PFSK-1 (cell line): ENCODE measurements at regions not wholly inside any gene's neighbourhood (a gene's known extent, or its start where the extent isn't known, plus 50 kb on each side); places are given as distances from the start of the nearest gene placed in this dataset.

Experiments
- SIN3A ChIP-seq: IDR thresholded peaks from 2 replicates; pipeline ENCODE4 v1.6.1; 2012; ENCODE audit warnings: mild to moderate bottlenecking, low read length, moderate library complexity, borderline replicate concordance; ENCODE audit not compliant: insufficient read depth
- TF ChIP-seq, protein P1 (sequence below), 2 experiments: IDR thresholded peaks; 2 replicates each; pipeline versions ENCODE4 v1.6.1 to v1.8.0; 2011 to 2012; ENCODE audit warnings: low read depth in 2 of 2, low read length in 2 of 2, control low read depth in 1 of 2, inconsistent platforms in 1 of 2, mild to moderate bottlenecking in 1 of 2, moderate library complexity in 1 of 2; ENCODE audit not compliant: insufficient read depth in 1 of 2

DNA sequence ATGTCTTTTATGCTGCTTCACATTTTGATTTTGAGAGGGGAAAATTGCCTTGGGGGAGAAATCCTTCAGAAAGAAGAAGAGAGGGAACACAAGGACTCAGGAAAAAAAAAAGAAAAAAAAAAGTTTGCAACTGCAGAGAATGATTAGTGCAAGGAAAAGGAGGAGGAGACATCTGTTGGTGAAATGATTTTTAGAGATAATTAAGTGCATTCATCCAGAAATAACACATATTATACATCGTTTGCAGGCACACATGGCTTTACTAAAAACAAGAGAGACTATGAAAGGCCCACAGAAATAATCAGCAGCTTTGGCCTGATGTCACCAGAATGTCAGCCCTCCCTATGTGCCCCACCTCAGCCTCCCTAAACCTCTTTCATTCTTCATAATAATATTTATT is 1058.2 kb downstream of the PCDH9 start:
- TF ChIP-seq SIN3A = no peak
- TF ChIP-seq, protein P1, sequence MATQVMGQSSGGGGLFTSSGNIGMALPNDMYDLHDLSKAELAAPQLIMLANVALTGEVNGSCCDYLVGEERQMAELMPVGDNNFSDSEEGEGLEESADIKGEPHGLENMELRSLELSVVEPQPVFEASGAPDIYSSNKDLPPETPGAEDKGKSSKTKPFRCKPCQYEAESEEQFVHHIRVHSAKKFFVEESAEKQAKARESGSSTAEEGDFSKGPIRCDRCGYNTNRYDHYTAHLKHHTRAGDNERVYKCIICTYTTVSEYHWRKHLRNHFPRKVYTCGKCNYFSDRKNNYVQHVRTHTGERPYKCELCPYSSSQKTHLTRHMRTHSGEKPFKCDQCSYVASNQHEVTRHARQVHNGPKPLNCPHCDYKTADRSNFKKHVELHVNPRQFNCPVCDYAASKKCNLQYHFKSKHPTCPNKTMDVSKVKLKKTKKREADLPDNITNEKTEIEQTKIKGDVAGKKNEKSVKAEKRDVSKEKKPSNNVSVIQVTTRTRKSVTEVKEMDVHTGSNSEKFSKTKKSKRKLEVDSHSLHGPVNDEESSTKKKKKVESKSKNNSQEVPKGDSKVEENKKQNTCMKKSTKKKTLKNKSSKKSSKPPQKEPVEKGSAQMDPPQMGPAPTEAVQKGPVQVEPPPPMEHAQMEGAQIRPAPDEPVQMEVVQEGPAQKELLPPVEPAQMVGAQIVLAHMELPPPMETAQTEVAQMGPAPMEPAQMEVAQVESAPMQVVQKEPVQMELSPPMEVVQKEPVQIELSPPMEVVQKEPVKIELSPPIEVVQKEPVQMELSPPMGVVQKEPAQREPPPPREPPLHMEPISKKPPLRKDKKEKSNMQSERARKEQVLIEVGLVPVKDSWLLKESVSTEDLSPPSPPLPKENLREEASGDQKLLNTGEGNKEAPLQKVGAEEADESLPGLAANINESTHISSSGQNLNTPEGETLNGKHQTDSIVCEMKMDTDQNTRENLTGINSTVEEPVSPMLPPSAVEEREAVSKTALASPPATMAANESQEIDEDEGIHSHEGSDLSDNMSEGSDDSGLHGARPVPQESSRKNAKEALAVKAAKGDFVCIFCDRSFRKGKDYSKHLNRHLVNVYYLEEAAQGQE (IDR thresholded peaks at IDR 0.05; ENCODE audit: insufficient read depth in 1 of 2, low read depth in 2 of 2, low read length in 2 of 2) = no peak
